Stimulated activated CD8-positive, alpha-beta memory T cell treated with anti-CD3 and anti-CD28 coated beads, Interleukin-15, amount 100 ng/mL, for 4 hours (primary cell): ENCODE measurements at regions not wholly inside any gene's neighbourhood (a gene's known extent, or its start where the extent isn't known, plus 50 kb on each side); places are given as distances from the start of the nearest gene placed in this dataset.

ENCODE experiments used
- DNase-seq, 2 donors: peaks; one replicate each; pipeline ENCODE4 v3.0.0-alpha.2; 2020; ENCODE audit warnings: low read depth in 2 of 2

- DNase-seq, result no peak
These were observed 123.7 kb upstream of the KLF7 start for GRCh38 chr2:207289295-207290018.

- DNase-seq, result no peak
These were observed 125.3 kb upstream of the KLF7 start for GRCh38 chr2:207290833-207291624.

GRCh38 chr2:207291625-207292252 is 126.0 kb upstream of the KLF7 start:
- no peak for DNase-seq

GRCh38 chr2:207296265-207296948 is 130.7 kb upstream of the KLF7 start:
- DNase-seq, result no peak

- DNase-seq, result no peak
These were observed 135.1 kb upstream of the KLF7 start for GRCh38 chr2:207300817-207301216.

GRCh38 chr2:207304761-207305160 is 139.0 kb upstream of the KLF7 start:
- DNase-seq, result no peak

- DNase-seq, result no peak
These were observed 142.9 kb upstream of the KLF7 start for GRCh38 chr2:207308519-207309224.

GRCh38 chr2:207311316-207312005 is 145.7 kb upstream of the KLF7 start:
- DNase-seq, result no peak

GRCh38 chr2:207312006-207312356 is 146.2 kb upstream of the KLF7 start:
- no peak for DNase-seq

- no peak for DNase-seq
These were observed 148.2 kb upstream of the KLF7 start for GRCh38 chr2:207313947-207314346.

- DNase-seq, result no peak
These were observed 149.4 kb upstream of the KLF7 start for GRCh38 chr2:207315131-207315530.

GRCh38 chr2:207316484-207316883 is 150.7 kb upstream of the KLF7 start:
- DNase-seq, result no peak

- DNase-seq, result no peak
These were observed 151.2 kb upstream of the KLF7 start for GRCh38 chr2:207316906-207317305.

GRCh38 chr2:207317378-207317984 is 151.7 kb upstream of the KLF7 start:
- no peak for DNase-seq

- DNase-seq, result no peak
These were observed 152.5 kb upstream of the KLF7 start for GRCh38 chr2:207318181-207318628.

- DNase-seq, result no peak
These were observed 153.6 kb upstream of the KLF7 start for GRCh38 chr2:207319316-207319715.

- no peak for DNase-seq
These were observed 154.8 kb upstream of the KLF7 start for GRCh38 chr2:207320381-207321159.

- no peak for DNase-seq
These were observed 155.8 kb upstream of the KLF7 start for GRCh38 chr2:207321514-207321913.

- no peak for DNase-seq
These were observed 158.3 kb upstream of the KLF7 start for GRCh38 chr2:207324001-207324400.

- DNase-seq, result no peak
These were observed 161.8 kb upstream of the KLF7 start for GRCh38 chr2:207327513-207327912.
